ENCODE measurements at regions not wholly inside any gene's neighbourhood (a gene's known extent, or its start where the extent isn't known, plus 50 kb on each side); places are given as distances from the start of the nearest gene placed in this dataset.

DNA sequence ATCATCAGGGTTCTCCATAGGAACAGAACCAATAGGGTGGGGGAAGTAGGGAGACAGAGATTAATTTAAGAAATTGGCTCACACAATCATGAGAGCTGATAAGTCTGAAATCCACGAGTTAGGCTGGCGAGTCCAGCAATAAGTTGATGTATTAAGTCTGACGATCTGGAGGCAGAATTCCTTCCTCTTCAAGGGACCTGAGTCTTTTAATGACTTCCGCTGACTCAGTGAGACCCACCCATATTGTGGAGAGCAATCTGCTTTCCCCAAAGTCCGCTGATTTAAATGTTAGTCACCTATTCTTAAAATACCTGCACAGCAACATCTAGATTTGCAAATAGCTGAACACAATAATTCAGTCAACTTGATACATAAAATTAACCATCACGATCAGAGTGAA, 97.8 kb downstream of the SPTSSA start:
- TF ChIP-seq TEAD4 (IDR thresholded peaks at IDR 0.05) (no peak), EGR1 (IDR thresholded peaks at IDR 0.05) (no peak), FOXM1 (IDR thresholded peaks at IDR 0.05; ENCODE audit: borderline replicate concordance, low read depth) (no peak), TAF1 (IDR thresholded peaks at IDR 0.05; ENCODE audit: low read depth) (no peak)

GRCh38 chr14:34363733-34364134, 98.3 kb downstream of the SPTSSA start:
- no peak for TF ChIP-seq CREB1 (IDR thresholded peaks at IDR 0.05; ENCODE audit: low read depth)
- TF ChIP-seq ZBTB7A (IDR thresholded peaks at IDR 0.05; ENCODE audit: low read depth) = no peak
- TF ChIP-seq CEBPB (IDR thresholded peaks at IDR 0.05) = no peak
- TF ChIP-seq, protein P1, sequence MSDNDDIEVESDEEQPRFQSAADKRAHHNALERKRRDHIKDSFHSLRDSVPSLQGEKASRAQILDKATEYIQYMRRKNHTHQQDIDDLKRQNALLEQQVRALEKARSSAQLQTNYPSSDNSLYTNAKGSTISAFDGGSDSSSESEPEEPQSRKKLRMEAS (IDR thresholded peaks at IDR 0.05) = no peak
- no peak for TF ChIP-seq REST (IDR thresholded peaks at IDR 0.05; ENCODE audit: low read depth)
- no peak for TF ChIP-seq TEAD4 (IDR thresholded peaks at IDR 0.05)
- no peak for TF ChIP-seq NFIC (IDR thresholded peaks at IDR 0.05)
- TF ChIP-seq RAD21 (IDR thresholded peaks at IDR 0.05; ENCODE audit: low read depth) = no peak
- TF ChIP-seq YY1 (IDR thresholded peaks at IDR 0.05; ENCODE audit: low read depth) = no peak
- TF ChIP-seq EP300 (IDR thresholded peaks at IDR 0.05; ENCODE audit: borderline replicate concordance) = no peak
- TF ChIP-seq FOXM1 (IDR thresholded peaks at IDR 0.05; ENCODE audit: borderline replicate concordance, low read depth) = no peak
- TF ChIP-seq, protein P2, sequence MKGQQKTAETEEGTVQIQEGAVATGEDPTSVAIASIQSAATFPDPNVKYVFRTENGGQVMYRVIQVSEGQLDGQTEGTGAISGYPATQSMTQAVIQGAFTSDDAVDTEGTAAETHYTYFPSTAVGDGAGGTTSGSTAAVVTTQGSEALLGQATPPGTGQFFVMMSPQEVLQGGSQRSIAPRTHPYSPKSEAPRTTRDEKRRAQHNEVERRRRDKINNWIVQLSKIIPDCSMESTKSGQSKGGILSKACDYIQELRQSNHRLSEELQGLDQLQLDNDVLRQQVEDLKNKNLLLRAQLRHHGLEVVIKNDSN (IDR thresholded peaks at IDR 0.05) = no peak
- no peak for TF ChIP-seq EGR1 (IDR thresholded peaks at IDR 0.05)
- no peak for TF ChIP-seq TCF12 (IDR thresholded peaks at IDR 0.05; ENCODE audit: low read depth)
- TF ChIP-seq TAF1 (IDR thresholded peaks at IDR 0.05; ENCODE audit: low read depth) = no peak

- TF ChIP-seq YY1 (IDR thresholded peaks at IDR 0.05; ENCODE audit: low read depth) (no peak), CREB1 (IDR thresholded peaks at IDR 0.05; ENCODE audit: low read depth) (no peak), FOXM1 (IDR thresholded peaks at IDR 0.05; ENCODE audit: borderline replicate concordance, low read depth) (no peak), CEBPB (IDR thresholded peaks at IDR 0.05) (no peak), TEAD4 (IDR thresholded peaks at IDR 0.05) (no peak), REST (IDR thresholded peaks at IDR 0.05; ENCODE audit: low read depth) (no peak), NFIC (IDR thresholded peaks at IDR 0.05) (no peak), EGR1 (IDR thresholded peaks at IDR 0.05) (no peak), RAD21 (IDR thresholded peaks at IDR 0.05; ENCODE audit: low read depth) (no peak)
Observed at GRCh38 chr14:34362641-34363251, 99.3 kb downstream of the SPTSSA start.

GRCh38 chr14:34361504-34362011, 100.5 kb downstream of the SPTSSA start:
- no peak for TF ChIP-seq CEBPB (IDR thresholded peaks at IDR 0.05)
- TF ChIP-seq EP300 (IDR thresholded peaks at IDR 0.05; ENCODE audit: borderline replicate concordance) = no peak
- no peak for TF ChIP-seq ZBTB7A (IDR thresholded peaks at IDR 0.05; ENCODE audit: low read depth)
- TF ChIP-seq RAD21 (IDR thresholded peaks at IDR 0.05; ENCODE audit: low read depth) = no peak
- TF ChIP-seq, protein P1 (IDR thresholded peaks at IDR 0.05) = no peak
- TF ChIP-seq CREB1 (IDR thresholded peaks at IDR 0.05; ENCODE audit: low read depth) = no peak
- no peak for TF ChIP-seq FOXM1 (IDR thresholded peaks at IDR 0.05; ENCODE audit: borderline replicate concordance, low read depth)
- TF ChIP-seq YY1 (IDR thresholded peaks at IDR 0.05; ENCODE audit: low read depth) = no peak
- TF ChIP-seq REST (IDR thresholded peaks at IDR 0.05; ENCODE audit: low read depth) = no peak
- no peak for TF ChIP-seq NFIC (IDR thresholded peaks at IDR 0.05)
- no peak for TF ChIP-seq TCF12 (IDR thresholded peaks at IDR 0.05; ENCODE audit: low read depth)
